GM12878 (cell line): ENCODE measurements at regions not wholly inside any gene's neighbourhood (a gene's known extent, or its start where the extent isn't known, plus 50 kb on each side); places are given as distances from the start of the nearest gene placed in this dataset.

Experiments used
- ATAC-seq: fragments of 200-7000 bp; cut with Tn5 transposase; 3 replicates; pipeline ENCODE4 v1.9.1; 2020; ENCODE audit warnings: mild to moderate bottlenecking, moderate library complexity
- BruUV-seq: library from RNA; stranded (reverse); fragments of 400-500 nt; replicated peaks from 2 replicates; lab custom pipeline; 2021; lab: Mats Ljungman, UMichigan
- CTCF ChIA-PET: fragments of 300-600 bp; sonication (Branson Sonifier 250); formaldehyde crosslinking; extraction: SDS; loops from one replicate; lab custom pipeline; 2021; ENCODE audit warnings: inconsistent platforms; lab: Yijun Ruan, JAX
- POLR2A ChIA-PET: fragments of 350-600 bp; formaldehyde crosslinking; extraction: SDS; loops from one replicate; lab custom pipeline; 2021; ENCODE audit warnings: inconsistent platforms; lab: Charles Lee
- RAD21 ChIA-PET: fragments of 300-600 bp; sonication (Branson Sonifier 250); formaldehyde crosslinking; loops from one replicate; lab custom pipeline; 2023; ENCODE audit warnings: antibody characterized with exemption; ENCODE audit not compliant: unreplicated experiment; lab: Charles Lee
- SMC1A ChIA-PET: fragments of 300-600 bp; sonication (Branson Sonifier 250); formaldehyde crosslinking; loops from one replicate; lab custom pipeline; 2023; ENCODE audit not compliant: unreplicated experiment, uncharacterized antibody; lab: Charles Lee
- DNase-seq: peaks from one replicate; pipeline ENCODE4 v3.0.0-alpha.2; 2011; ENCODE audit warnings: low read depth, low spot score
- FAIRE-seq: peaks from 3 replicates; lab custom pipeline; 2011; peaks lifted over from hg19 to GRCh38; lab: Jason Lieb, UNC
- H2AFZ ChIP-seq: 2 replicates; pipeline ENCODE4 v1.6.0; 2011; ENCODE audit warnings: low read depth, low read length, control low read depth; ENCODE audit not compliant: control insufficient read depth
- H3K27ac ChIP-seq: 2 replicates; pipeline ENCODE4 v1.5.1; 2011; ENCODE audit warnings: control low read depth; ENCODE audit not compliant: control insufficient read depth, insufficient read depth
- H3K27me3 ChIP-seq, 2 experiments: replicated peaks in 1 of 2; 2 replicates each; pipeline versions ENCODE4 v1.6.0 to v1.6.1; 2011; ENCODE audit warnings: low read length in 1 of 2; ENCODE audit not compliant: control insufficient read depth in 2 of 2, insufficient read depth in 2 of 2
- H3K36me3 ChIP-seq, 2 experiments: 2 replicates each; pipeline ENCODE4 v1.5.1; 2011; ENCODE audit warnings: low read length in 1 of 2; ENCODE audit not compliant: control insufficient read depth in 2 of 2, insufficient read depth in 2 of 2
- H3K4me1 ChIP-seq: 2 replicates; pipeline ENCODE4 v1.6.1; 2011; ENCODE audit warnings: mild to moderate bottlenecking, low read length, moderate library complexity, mixed read lengths; ENCODE audit not compliant: control insufficient read depth, insufficient read depth
- H3K4me2 ChIP-seq: 2 replicates; pipeline ENCODE4 v1.6.0; 2011; ENCODE audit warnings: control low read depth; ENCODE audit not compliant: control insufficient read depth, insufficient read depth
- H3K4me3 ChIP-seq: fragments of 200-600 bp; sonication (generic); 2 replicates; pipeline ENCODE4 v1.5.1; 2016
- H3K79me2 ChIP-seq: 2 replicates; pipeline ENCODE4 v1.6.0; 2011; ENCODE audit warnings: low read length; ENCODE audit not compliant: control insufficient read depth, insufficient read depth
- H3K9ac ChIP-seq: 2 replicates; pipeline ENCODE4 v1.8.0; 2011; ENCODE audit warnings: low read length, control low read depth, mixed read lengths; ENCODE audit not compliant: control insufficient read depth, insufficient read depth
- H3K9me3 ChIP-seq: replicated peaks from 3 replicates; pipeline ENCODE4 v1.5.1; 2011; ENCODE audit warnings: mild to moderate bottlenecking, low read length; ENCODE audit not compliant: control insufficient read depth, insufficient read depth
- H4K20me1 ChIP-seq: 2 replicates; pipeline ENCODE4 v1.6.0; 2011; ENCODE audit not compliant: control insufficient read depth, insufficient read depth
- BHLHE40 ChIP-seq, 2 experiments: fragments of 450-650 bp in 1 of 2; IDR thresholded peaks; 2 replicates each; pipeline ENCODE4 v1.6.1; 2011 to 2017; ENCODE audit warnings: low read depth in 2 of 2, borderline replicate concordance in 1 of 2, improper control_type of control experiment in 1 of 2, low read length in 1 of 2, mild to moderate bottlenecking in 1 of 2
- BRCA1 ChIP-seq: IDR thresholded peaks from 2 replicates; pipeline ENCODE4 v1.6.1; 2011; ENCODE audit warnings: low read depth, low read length, improper control_type of control experiment
- ESRRA ChIP-seq: IDR thresholded peaks from 2 replicates; pipeline ENCODE4 v1.6.1; 2012; ENCODE audit warnings: mild to moderate bottlenecking, low read length, improper control_type of control experiment
- FOXK2 ChIP-seq: fragments of 450-650 bp; IDR thresholded peaks from 2 replicates; pipeline ENCODE4 v1.6.1; 2017; ENCODE audit warnings: mild to moderate bottlenecking, moderate library complexity
- MEF2A ChIP-seq: IDR thresholded peaks from 2 replicates; pipeline ENCODE4 v1.6.1; 2011; ENCODE audit warnings: low read depth, mild to moderate bottlenecking, low read length, moderate library complexity; ENCODE audit not compliant: insufficient read depth
- NFXL1 ChIP-seq: fragments of 450-650 bp; IDR thresholded peaks from 2 replicates; pipeline ENCODE4 v1.6.1; 2017; ENCODE audit warnings: antibody characterized with exemption, mild to moderate bottlenecking, borderline replicate concordance
- NRF1 ChIP-seq: conservative IDR thresholded peaks from 2 replicates; pipeline ENCODE4 v1.6.1; 2011; ENCODE audit warnings: mild to moderate bottlenecking, low read depth, low read length, improper control_type of control experiment
- SMAD5 ChIP-seq: IDR thresholded peaks from 2 replicates; pipeline ENCODE4 v1.6.1; 2016; ENCODE audit warnings: antibody characterized with exemption, low read depth
- USF2 ChIP-seq: IDR thresholded peaks from 2 replicates; pipeline ENCODE4 v1.6.1; 2011; ENCODE audit warnings: low read depth, low read length, improper control_type of control experiment, borderline replicate concordance
- YBX1 ChIP-seq: fragments of 450-650 bp; IDR thresholded peaks from 2 replicates; pipeline ENCODE4 v1.6.1; 2016; ENCODE audit warnings: antibody characterized with exemption
- ZNF217 ChIP-seq: fragments of 450-650 bp; IDR thresholded peaks from 2 replicates; pipeline ENCODE4 v1.6.1; 2017; ENCODE audit warnings: antibody characterized with exemption, mild to moderate bottlenecking
- WGBS: methylation state at CpG from one replicate; pipeline ENCODE4 v1.1.6; 2016; ENCODE audit warnings: low lambda C conversion rate; ENCODE audit not compliant: insufficient replicate concordance, insufficient coverage; ENCODE audit errors: missing lambda C conversion rate; 5-methylcytosine and 5-hydroxymethylcytosine counted together
- in situ Hi-C: fragments of 300-500 bp; cut with MboI; formaldehyde crosslinking; loops from 9 replicates; pipeline ENCODE4 v1.14.3; 2018; ENCODE audit warnings: mixed read lengths
- intact Hi-C: fragments of 100-400 bp; cut with micrococcal nuclease; formaldehyde crosslinking; loops from one replicate; pipeline ENCODE4 v1.14.2; 2022; ENCODE audit not compliant: unreplicated experiment
- TF ChIP-seq, protein P1 (sequence below): IDR thresholded peaks from 2 replicates; pipeline ENCODE4 v1.6.1; 2011; ENCODE audit warnings: mild to moderate bottlenecking, low read depth, low read length, moderate library complexity; ENCODE audit not compliant: insufficient replicate concordance

- ChIA-PET RAD21 (no interaction called here), SMC1A (no interaction called here), POLR2A (no interaction called here), CTCF (no interaction called here)
- Histone ChIP-seq H3K4me2 (no peak overlapping the region), H3K79me2 (peaks cover 14% of the 10 kb centered on the region), H3K27me3 (no peaks in the 10 kb centered on the region), H3K9ac (no peak overlapping the region), H3K36me3 (peaks cover 2 to 12% of the 10 kb centered on the region in 2 experiments; a peak in 3 of 4 replicates), H2AFZ (no peak overlapping the region), H4K20me1 (no peaks in the 10 kb centered on the region), H3K4me3 (no peak overlapping the region), H3K4me1 (peaks cover 11% of the 10 kb centered on the region; the same call in 1 of the 2 replicates), H3K9me3 (no peaks in the 10 kb centered on the region), H3K27ac (no peak overlapping the region)
- FAIRE-seq (no peak), ATAC-seq (no peak), DNase-seq (no peak)
- in situ Hi-C loops (no loop called here), intact Hi-C loops (no loop called here)
- TF ChIP-seq NRF1 (no peak), BRCA1 (no peak), USF2 (no peak), YBX1 (no peak), ZNF217 (no peak), ESRRA (no peak), BHLHE40 (IDR thresholded peaks at IDR 0.05; ENCODE audit: borderline replicate concordance in 1 of 2, low read depth in 2 of 2, low read length in 1 of 2) (no peak), NFXL1 (no peak), SMAD5 (no peak), FOXK2 (no peak), MEF2A (no peak)
- TF ChIP-seq, protein P1, sequence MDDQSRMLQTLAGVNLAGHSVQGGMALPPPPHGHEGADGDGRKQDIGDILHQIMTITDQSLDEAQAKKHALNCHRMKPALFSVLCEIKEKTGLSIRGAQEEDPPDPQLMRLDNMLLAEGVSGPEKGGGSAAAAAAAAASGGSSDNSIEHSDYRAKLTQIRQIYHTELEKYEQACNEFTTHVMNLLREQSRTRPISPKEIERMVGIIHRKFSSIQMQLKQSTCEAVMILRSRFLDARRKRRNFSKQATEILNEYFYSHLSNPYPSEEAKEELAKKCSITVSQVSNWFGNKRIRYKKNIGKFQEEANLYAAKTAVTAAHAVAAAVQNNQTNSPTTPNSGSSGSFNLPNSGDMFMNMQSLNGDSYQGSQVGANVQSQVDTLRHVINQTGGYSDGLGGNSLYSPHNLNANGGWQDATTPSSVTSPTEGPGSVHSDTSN: no peak
- BruUV-seq: no TSS peak
- WGBS: 100% methylated on average over 3 of the region's 3 CpGs
Measured at GRCh38 chr14:71533390-71533789, 398.8 kb upstream of the RGS6 start.
